Right atrium auricular region (tissue), 2 donors: ENCODE measurements at regions not wholly inside any gene's neighbourhood (a gene's known extent, or its start where the extent isn't known, plus 50 kb on each side); places are given as distances from the start of the nearest gene placed in this dataset.

Source experiments
- DNase-seq: peaks from one replicate; pipeline ENCODE4 v3.0.0-alpha.2; 2019; ENCODE audit warnings: low spot score
- H3K27ac ChIP-seq, 2 donors: fragments of 200-600 bp; sonication (generic); 1 replicate in 1 of 2; 2 replicates in 1 of 2; pipeline ENCODE4 v1.5.1; 2016 to 2019
- H3K27me3 ChIP-seq, 2 donors: fragments of 200-600 bp; sonication (generic); one replicate each; pipeline versions ENCODE4 v1.5.1 to v1.6.0; 2017 to 2019
- H3K36me3 ChIP-seq: fragments of 200-600 bp; sonication (generic); one replicate; pipeline ENCODE4 v1.5.1; 2016
- H3K4me1 ChIP-seq, 2 donors: fragments of 200-600 bp; sonication (generic); one replicate each; pipeline versions ENCODE4 v1.5.1 to v1.6.0; 2017 to 2019
- H3K4me3 ChIP-seq, 2 donors: fragments of 200-600 bp; sonication (generic); 1 replicate in 1 of 2; 2 replicates in 1 of 2; pipeline ENCODE4 v1.5.1; 2017 to 2019; ENCODE audit warnings: mild to moderate bottlenecking in 1 of 2, moderate library complexity in 1 of 2
- H3K9me3 ChIP-seq, 2 donors: fragments of 200-600 bp; sonication (generic); one replicate each; pipeline ENCODE4 v1.5.1; 2019
- TF ChIP-seq, protein P1 (sequence below), 2 donors: fragments of 200-600 bp; sonication (generic); IDR thresholded peaks; one replicate each; pipeline ENCODE4 v1.5.1; 2019; ENCODE audit warnings: antibody characterized with exemption in 2 of 2

DNA sequence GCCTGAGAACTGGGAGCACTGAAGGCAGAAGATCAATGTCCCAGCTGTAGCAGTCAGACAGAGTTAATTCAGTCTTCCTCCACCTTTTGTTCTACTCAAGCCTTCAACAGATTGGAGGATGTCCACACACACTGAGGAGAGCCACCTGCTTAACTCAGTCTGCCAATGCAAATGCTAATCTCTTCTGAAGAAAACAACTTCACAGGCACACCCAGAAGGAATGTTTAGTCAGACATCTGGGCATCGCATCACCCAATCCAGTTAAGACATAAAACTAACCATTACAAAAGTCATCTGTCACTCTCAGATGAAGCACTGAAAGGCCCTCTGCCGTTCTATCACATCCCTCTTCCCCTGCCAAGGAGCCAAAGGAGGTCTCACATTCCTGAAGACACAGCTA is 173.7 kb downstream of the CENPC start:
- H3K9me3 ChIP-seq, result no peaks in the 10 kb centered on the region
- no peak for DNase-seq
- TF ChIP-seq, protein P1, sequence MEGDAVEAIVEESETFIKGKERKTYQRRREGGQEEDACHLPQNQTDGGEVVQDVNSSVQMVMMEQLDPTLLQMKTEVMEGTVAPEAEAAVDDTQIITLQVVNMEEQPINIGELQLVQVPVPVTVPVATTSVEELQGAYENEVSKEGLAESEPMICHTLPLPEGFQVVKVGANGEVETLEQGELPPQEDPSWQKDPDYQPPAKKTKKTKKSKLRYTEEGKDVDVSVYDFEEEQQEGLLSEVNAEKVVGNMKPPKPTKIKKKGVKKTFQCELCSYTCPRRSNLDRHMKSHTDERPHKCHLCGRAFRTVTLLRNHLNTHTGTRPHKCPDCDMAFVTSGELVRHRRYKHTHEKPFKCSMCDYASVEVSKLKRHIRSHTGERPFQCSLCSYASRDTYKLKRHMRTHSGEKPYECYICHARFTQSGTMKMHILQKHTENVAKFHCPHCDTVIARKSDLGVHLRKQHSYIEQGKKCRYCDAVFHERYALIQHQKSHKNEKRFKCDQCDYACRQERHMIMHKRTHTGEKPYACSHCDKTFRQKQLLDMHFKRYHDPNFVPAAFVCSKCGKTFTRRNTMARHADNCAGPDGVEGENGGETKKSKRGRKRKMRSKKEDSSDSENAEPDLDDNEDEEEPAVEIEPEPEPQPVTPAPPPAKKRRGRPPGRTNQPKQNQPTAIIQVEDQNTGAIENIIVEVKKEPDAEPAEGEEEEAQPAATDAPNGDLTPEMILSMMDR (IDR thresholded peaks at IDR 0.05), result no peak
- H3K27me3 ChIP-seq, result no peaks in the 10 kb centered on the region
- no peaks in the 10 kb centered on the region for H3K36me3 ChIP-seq
- H3K27ac ChIP-seq, result no peak overlapping the region
- H3K4me1 ChIP-seq, result no peaks in the 10 kb centered on the region
- H3K4me3 ChIP-seq, result no peak overlapping the region

DNA sequence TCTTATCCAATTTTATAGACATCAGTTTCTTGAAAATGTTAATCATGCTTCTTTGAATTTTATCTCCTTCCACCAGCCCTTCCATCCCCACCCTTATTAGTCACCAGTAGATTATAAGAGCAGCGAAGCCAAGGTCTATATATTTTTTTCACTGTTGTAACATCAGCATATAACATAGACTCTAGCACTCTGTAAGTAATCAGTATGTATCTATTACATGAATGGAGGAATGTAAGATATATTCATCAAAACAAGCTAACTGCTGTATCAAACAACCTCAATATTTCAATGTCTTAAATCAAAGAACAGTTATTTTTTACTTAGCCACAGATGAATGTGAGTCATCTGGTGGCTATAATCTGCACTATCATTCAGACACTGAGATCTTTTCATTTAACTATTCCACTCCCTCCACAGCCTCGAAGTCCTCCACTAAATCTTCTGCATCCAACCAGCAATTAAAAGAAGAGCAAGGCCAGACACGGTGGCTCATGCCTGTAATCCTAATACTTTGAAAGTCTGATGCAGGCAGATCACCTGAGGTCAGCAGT is 178.9 kb downstream of the CENPC start:
- Histone ChIP-seq H3K27me3 (no peaks in the 10 kb centered on the region), H3K27ac (no peak overlapping the region), H3K36me3 (no peaks in the 10 kb centered on the region)

GRCh38 chr4:67365661-67366245 is 179.6 kb downstream of the CENPC start:
- no peak for DNase-seq
- Histone ChIP-seq H3K27ac (no peak overlapping the region), H3K36me3 (no peaks in the 10 kb centered on the region), H3K27me3 (no peaks in the 10 kb centered on the region), H3K4me3 (no peak overlapping the region), H3K4me1 (no peaks in the 10 kb centered on the region), H3K9me3 (peaks cover 0 to 18% of the 10 kb centered on the region in 2 donors)
- TF ChIP-seq, protein P1 (IDR thresholded peaks at IDR 0.05), result no peak

More for the DNA sequence above, 178.9 kb downstream of the CENPC start:
- TF ChIP-seq, protein P1 (IDR thresholded peaks at IDR 0.05), result no peak
- DNase-seq, result no peak
- Histone ChIP-seq H3K4me3 (no peak overlapping the region), H3K4me1 (no peaks in the 10 kb centered on the region), H3K9me3 (peaks cover 0 to 11% of the 10 kb centered on the region in 2 donors)

GRCh38 chr4:67355806-67356205 is 189.5 kb downstream of the CENPC start:
- DNase-seq, result no peak
- TF ChIP-seq, protein P1 (IDR thresholded peaks at IDR 0.05), result no peak
- no peaks in the 10 kb centered on the region for H3K4me1 ChIP-seq
- H3K4me3 ChIP-seq, result no peak overlapping the region
- no peaks in the 10 kb centered on the region for H3K36me3 ChIP-seq
- H3K9me3 ChIP-seq, result peaks cover 0 to 2% of the 10 kb centered on the region in 2 donors
- H3K27me3 ChIP-seq, result no peaks in the 10 kb centered on the region
- H3K27ac ChIP-seq, result no peak overlapping the region

- H3K27me3 ChIP-seq, result no peaks in the 10 kb centered on the region
- no peaks in the 10 kb centered on the region for H3K4me1 ChIP-seq
- H3K4me3 ChIP-seq, result no peak overlapping the region
- H3K9me3 ChIP-seq, result no peaks in the 10 kb centered on the region
- H3K27ac ChIP-seq, result no peak overlapping the region
- TF ChIP-seq, protein P1 (IDR thresholded peaks at IDR 0.05), result no peak
- no peak for DNase-seq
- no peaks in the 10 kb centered on the region for H3K36me3 ChIP-seq
These were observed 198.6 kb downstream of the CENPC start for GRCh38 chr4:67346654-67347053.
